Immature natural killer cell (primary cell): ENCODE measurements at regions not wholly inside any gene's neighbourhood (a gene's known extent, or its start where the extent isn't known, plus 50 kb on each side); places are given as distances from the start of the nearest gene placed in this dataset.

Source experiments
- DNase-seq, 3 donors: peaks; one replicate each; pipeline ENCODE4 v3.0.0; 2022; ENCODE audit warnings: mixed read lengths in 1 of 3
- H3K27ac Mint-ChIP-seq, 6 donors: one replicate each; pipeline ENCODE4 v1.8.0; 2020; ENCODE audit warnings: mixed read lengths in 6 of 6, mild to moderate bottlenecking in 5 of 6, inconsistent platforms in 4 of 6, moderate library complexity in 3 of 6
- H3K27me3 Mint-ChIP-seq, 3 donors: one replicate each; pipeline ENCODE4 v1.8.0; 2020 to 2021; ENCODE audit warnings: low read depth in 3 of 3, mild to moderate bottlenecking in 3 of 3, mixed read lengths in 3 of 3, moderate library complexity in 3 of 3, inconsistent platforms in 1 of 3
- H3K36me3 Mint-ChIP-seq, 3 donors: one replicate each; pipeline ENCODE4 v1.8.0; 2020; ENCODE audit warnings: mixed read lengths in 3 of 3, inconsistent platforms in 2 of 3, mild to moderate bottlenecking in 2 of 3
- H3K4me1 Mint-ChIP-seq, 2 donors: one replicate each; pipeline ENCODE4 v1.8.0; 2020; ENCODE audit warnings: inconsistent platforms in 2 of 2, mild to moderate bottlenecking in 2 of 2, mixed read lengths in 2 of 2, moderate library complexity in 1 of 2
- H3K4me3 Mint-ChIP-seq, 5 donors: one replicate each; pipeline ENCODE4 v1.8.0; 2020; ENCODE audit warnings: mild to moderate bottlenecking in 5 of 5, mixed read lengths in 5 of 5, inconsistent platforms in 3 of 5, moderate library complexity in 3 of 5
- H3K9me3 Mint-ChIP-seq, 6 donors: one replicate each; pipeline ENCODE4 v1.8.0; 2020; ENCODE audit warnings: mild to moderate bottlenecking in 6 of 6, mixed read lengths in 6 of 6, inconsistent platforms in 4 of 6, moderate library complexity in 3 of 6

DNA sequence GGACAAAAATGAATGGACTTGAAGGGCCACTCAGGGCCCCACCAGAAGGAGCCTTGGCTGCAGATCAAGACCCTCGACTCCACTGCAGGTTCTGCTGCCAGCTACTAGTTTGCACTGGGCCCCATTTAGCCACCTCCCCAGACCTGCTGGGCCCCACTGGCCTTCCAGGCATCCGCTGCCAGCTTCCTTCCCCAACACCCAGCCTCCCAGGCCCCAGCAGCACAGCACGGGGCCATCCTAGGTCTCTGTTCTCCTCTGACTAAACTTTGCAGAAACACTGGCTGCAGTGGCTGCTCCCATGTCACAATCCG, 277.4 kb upstream of the KLF14 start:
- Mint-ChIP-seq H3K4me1 (peaks cover 82 to 95% of the 10 kb centered on the region in 2 donors), H3K9me3 (no peaks in the 10 kb centered on the region), H3K4me3 (peak overlapping the region; percentile 19 to 88 (median 50)), H3K27me3 (peaks cover 7 to 10% (median 7%) of the 10 kb centered on the region in 3 donors), H3K36me3 (no peaks in the 10 kb centered on the region), H3K27ac (peak overlapping the region in 4 of 6 donors; percentile 4 to 89 (median 46))
- no peak for DNase-seq

DNA sequence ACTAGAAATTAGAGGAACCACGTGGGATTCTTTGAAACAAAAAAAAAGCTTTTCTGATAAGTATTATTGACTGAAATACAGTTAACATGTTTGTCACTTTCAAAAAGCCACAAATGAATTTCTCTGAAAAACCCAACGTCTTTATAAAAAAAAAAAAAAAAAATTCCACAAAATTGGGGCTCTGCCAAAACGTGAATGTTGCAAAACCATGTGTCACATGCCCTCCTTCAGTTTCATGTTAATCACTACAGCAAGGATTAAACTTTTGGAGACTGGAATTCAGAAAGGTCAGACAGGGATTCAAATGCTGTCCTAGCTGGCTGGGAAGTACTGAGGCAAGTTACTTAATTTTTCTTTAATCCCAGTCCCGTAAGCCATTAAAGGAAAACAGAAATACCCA, 278.0 kb upstream of the KLF14 start:
- Mint-ChIP-seq H3K4me3 (peak overlapping the region; percentile 33 to 88 (median 64)), H3K27me3 (peaks cover 7 to 10% (median 7%) of the 10 kb centered on the region in 3 donors), H3K4me1 (peaks cover 78 to 91% of the 10 kb centered on the region in 2 donors), H3K27ac (peak overlapping the region in 4 of 6 donors; percentile 41 to 89 (median 46)), H3K9me3 (no peaks in the 10 kb centered on the region), H3K36me3 (no peaks in the 10 kb centered on the region)
- peak in 2 of 3 donors; percentile 23 to 52 for DNase-seq

DNA sequence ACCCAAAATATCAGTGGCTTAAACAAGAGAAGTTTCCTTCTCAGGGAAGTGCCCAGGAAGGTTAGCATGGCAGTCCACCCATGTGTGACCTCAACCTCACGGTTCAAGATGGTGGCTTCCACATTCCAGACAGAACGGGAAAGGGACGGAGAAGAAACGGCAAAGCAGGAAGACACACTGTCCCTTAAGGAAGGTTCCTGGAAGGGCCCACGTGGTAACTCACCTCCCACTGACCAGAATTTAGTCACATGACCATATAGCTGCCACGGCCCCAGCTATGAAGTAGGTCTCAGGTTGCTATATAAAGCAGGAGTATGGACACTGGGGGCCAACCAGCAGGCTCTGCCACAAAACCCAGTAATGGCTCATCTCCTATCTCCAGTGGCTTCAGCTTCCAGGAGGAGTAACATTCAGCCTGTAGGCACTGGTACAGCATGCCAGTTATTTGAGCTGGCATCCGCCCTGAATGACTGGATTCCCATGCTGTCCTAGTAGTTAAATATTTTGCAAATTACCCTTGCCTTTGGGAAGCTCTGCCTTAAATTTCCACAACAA, 278.5 kb upstream of the KLF14 start:
- Mint-ChIP-seq H3K4me3 (peak overlapping the region; percentile 33 to 88 (median 64)), H3K9me3 (no peaks in the 10 kb centered on the region), H3K27ac (peak overlapping the region in 4 of 6 donors; percentile 41 to 89 (median 61)), H3K4me1 (peaks cover 74 to 90% of the 10 kb centered on the region in 2 donors), H3K36me3 (peaks cover 0 to 3% (median 3%) of the 10 kb centered on the region in 3 donors), H3K27me3 (peaks cover 5 to 10% (median 5%) of the 10 kb centered on the region in 3 donors)
- DNase-seq: no peak

DNA sequence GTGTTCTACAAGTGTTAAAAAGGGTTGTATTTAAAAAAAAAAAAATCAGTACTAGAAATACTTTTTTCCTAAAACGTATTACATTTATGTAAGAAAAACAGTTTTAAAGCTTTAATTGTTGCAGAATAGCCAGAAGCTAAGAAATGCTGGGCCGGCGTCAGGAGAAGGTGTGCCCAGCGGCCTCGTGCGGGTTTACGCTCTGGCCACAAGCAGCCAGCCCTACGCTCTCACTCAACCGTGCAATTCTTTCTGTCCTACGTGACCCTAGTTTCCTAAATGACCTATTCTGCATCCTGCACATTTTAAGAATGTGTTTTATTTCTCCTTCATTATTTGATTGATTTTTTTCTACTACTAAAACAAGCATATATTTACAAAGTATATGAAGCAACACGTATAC, 279.7 kb upstream of the KLF14 start:
- peak overlapping the region; percentile 42 to 88 (median 60) for H3K4me3 Mint-ChIP-seq
- H3K36me3 Mint-ChIP-seq: peaks cover 0 to 3% (median 3%) of the 10 kb centered on the region in 3 donors
- no peak for DNase-seq
- peaks cover 4 to 12% (median 7%) of the 10 kb centered on the region in 3 donors for H3K27me3 Mint-ChIP-seq
- peak overlapping the region in 5 of 6 donors; percentile 41 to 89 (median 67) for H3K27ac Mint-ChIP-seq
- H3K9me3 Mint-ChIP-seq: no peaks in the 10 kb centered on the region
- peaks cover 80 to 93% of the 10 kb centered on the region in 2 donors for H3K4me1 Mint-ChIP-seq

DNA sequence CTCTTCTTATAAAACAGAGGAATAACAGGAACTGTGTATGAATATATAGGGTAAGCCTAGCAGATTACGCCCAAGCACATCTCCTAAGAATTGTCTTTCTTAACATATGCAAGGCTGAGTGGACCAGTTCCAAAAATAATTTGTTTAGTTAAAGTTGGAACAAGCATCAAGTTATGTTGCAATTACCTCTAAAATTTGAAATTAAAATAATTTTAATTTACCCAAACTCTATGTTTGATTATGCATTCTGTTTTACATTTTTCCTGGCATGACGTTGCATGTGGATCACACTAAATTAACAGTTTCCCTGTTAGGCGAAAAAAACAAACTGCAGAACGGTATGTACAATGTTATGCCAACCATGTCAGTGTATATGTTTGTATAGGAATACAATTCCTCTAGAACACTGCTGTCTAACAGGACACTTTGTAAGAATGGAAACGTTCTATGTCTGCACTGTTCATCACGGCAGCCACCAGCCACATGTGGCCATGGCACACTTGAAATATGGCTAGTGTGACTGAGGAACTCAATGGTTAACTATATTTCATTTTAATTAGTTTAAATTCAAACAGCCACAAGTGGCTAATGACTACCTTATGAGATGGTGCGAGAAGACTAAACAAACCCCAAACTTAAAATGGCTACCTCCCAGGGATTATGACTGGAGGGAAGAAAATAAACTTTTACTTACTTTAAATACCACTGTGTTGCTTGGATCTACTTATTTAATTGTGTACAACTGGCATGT, 281.1 kb upstream of the KLF14 start:
- Mint-ChIP-seq H3K4me1 (peaks cover 81 to 93% of the 10 kb centered on the region in 2 donors), H3K9me3 (no peaks in the 10 kb centered on the region), H3K27ac (peak overlapping the region in 2 of 6 donors; percentile 28 to 29), H3K4me3 (peak overlapping the region in 1 of 5 donors; percentile 34), H3K36me3 (peaks cover 0 to 3% (median 3%) of the 10 kb centered on the region in 3 donors), H3K27me3 (peaks cover 4 to 12% (median 7%) of the 10 kb centered on the region in 3 donors)
- no peak for DNase-seq

DNA sequence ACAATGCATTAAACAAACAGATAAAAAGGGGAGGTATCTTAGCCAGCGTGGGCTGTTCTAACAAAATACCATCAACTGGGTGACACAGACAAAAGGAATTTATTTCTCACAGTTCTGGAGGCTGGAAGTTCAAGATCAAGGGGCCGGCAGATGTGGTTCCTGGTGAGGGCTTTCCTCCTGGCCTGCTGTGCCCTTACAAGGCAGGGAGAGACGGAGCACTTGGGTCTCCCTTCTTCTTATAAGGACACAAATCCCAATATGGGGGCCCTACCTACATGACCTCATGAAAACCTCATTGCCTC, 281.6 kb upstream of the KLF14 start:
- Mint-ChIP-seq H3K36me3 (peaks cover 0 to 3% (median 3%) of the 10 kb centered on the region in 3 donors), H3K27me3 (peaks cover 4 to 12% (median 7%) of the 10 kb centered on the region in 3 donors), H3K9me3 (no peaks in the 10 kb centered on the region), H3K27ac (peak overlapping the region in 1 of 6 donors; percentile 29), H3K4me3 (no peak overlapping the region), H3K4me1 (peaks cover 81 to 93% of the 10 kb centered on the region in 2 donors)
- no peak for DNase-seq

DNA sequence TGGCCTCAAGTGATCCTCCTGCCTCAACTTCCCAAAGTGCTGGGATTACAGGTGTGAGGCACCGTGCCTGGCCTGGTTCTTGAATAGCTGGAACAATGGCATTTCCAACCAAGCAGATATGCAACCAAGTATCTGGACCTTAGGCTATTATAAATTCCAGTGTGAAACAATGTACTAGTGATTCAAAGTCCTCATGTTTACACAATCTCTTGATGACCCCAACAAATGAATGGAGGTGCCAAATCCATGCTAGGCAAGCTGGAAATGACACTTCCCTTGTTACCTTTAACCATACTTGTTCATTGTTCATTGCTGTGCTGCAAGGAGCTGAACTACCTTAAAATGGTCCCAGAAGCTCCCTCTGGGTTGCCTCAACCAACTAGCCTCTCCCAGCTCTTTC, 282.2 kb upstream of the KLF14 start:
- peak overlapping the region in 2 of 6 donors; percentile 25 to 44 for H3K27ac Mint-ChIP-seq
- peaks cover 6 to 12% (median 7%) of the 10 kb centered on the region in 3 donors for H3K27me3 Mint-ChIP-seq
- no peak for DNase-seq
- peaks cover 80 to 93% of the 10 kb centered on the region in 2 donors for H3K4me1 Mint-ChIP-seq
- H3K4me3 Mint-ChIP-seq: no peak overlapping the region
- H3K9me3 Mint-ChIP-seq: no peaks in the 10 kb centered on the region
- peaks cover 0 to 3% (median 3%) of the 10 kb centered on the region in 3 donors for H3K36me3 Mint-ChIP-seq

DNA sequence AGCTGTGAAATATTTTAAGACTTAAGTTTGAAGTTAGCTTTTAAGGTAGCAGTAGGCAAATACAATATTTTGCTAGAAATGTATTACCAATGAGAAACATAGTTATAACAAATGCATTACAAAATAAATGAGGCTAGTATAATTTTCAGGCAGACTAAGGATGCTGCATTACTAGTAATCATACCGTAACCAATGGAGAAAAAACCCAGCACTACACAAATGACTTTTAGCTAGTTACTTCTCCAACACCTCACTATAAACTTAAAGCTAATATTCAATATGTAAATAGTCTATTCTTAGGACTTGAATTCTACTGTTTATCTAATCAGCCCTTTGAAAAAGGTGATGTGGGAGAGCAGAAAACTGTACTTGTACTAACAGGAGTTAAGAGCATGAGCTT, 285.3 kb upstream of the KLF14 start:
- DNase-seq: no peak
- peaks cover 2 to 7% (median 5%) of the 10 kb centered on the region in 3 donors for H3K27me3 Mint-ChIP-seq
- peak overlapping the region in 1 of 5 donors; percentile 30 for H3K4me3 Mint-ChIP-seq
- H3K27ac Mint-ChIP-seq: no peak overlapping the region
- peaks cover 72 to 90% of the 10 kb centered on the region in 2 donors for H3K4me1 Mint-ChIP-seq
- peaks cover 0 to 11% (median 3%) of the 10 kb centered on the region in 3 donors for H3K36me3 Mint-ChIP-seq
- H3K9me3 Mint-ChIP-seq: no peaks in the 10 kb centered on the region

DNA sequence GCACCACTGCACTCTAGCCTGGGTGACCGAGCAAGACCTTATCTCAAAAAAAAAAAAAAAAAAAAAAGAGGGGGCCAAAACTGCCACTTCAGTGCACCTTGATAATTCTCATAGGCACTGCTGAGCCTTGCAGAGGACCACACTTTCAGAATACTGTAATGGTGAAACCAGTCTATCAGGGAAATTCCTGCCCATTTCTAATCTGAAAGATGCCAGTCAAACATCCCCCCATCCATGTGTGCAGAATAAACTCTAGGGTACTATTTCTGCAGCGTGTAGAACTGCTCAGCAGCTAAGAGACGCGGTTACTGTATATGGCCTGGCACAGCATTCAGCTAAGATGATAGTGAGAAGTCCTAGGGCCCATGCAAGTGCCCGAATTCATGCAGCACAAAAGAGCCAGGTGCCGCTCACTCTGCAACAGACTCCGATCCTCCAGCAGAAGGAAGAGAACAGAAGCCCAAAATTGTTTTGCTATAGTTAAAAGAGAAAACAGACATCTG, 286.8 kb upstream of the KLF14 start:
- H3K4me1 Mint-ChIP-seq: peaks cover 70 to 91% of the 10 kb centered on the region in 2 donors

DNA sequence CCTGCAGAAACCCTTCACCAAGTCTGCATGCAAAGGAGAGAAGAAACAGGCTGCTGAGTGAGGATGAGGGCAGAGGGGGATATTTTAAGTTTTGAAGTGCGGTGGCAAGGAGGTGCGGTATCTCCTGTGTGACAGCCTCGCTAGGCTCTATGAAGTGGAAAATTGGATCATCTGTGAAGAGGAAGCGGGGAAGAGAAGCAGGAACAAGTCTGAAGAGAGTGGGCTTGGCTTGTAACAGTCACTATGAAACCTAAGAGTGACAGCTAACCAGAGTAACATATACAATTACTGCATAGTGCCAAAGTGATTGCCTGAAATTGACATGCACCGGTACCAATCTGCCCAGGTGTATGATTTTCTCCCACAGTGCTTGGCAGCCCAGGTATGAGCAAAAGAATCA, 287.5 kb upstream of the KLF14 start:
- no peak for DNase-seq
- peak overlapping the region in 3 of 6 donors; percentile 14 to 69 (median 29) for H3K27ac Mint-ChIP-seq
- H3K27me3 Mint-ChIP-seq: peaks cover 2 to 4% (median 2%) of the 10 kb centered on the region in 3 donors
- H3K36me3 Mint-ChIP-seq: peaks cover 0 to 11% (median 3%) of the 10 kb centered on the region in 3 donors
- H3K4me3 Mint-ChIP-seq: peak overlapping the region in 2 of 5 donors; percentile 17 to 65
- no peaks in the 10 kb centered on the region for H3K9me3 Mint-ChIP-seq
- H3K4me1 Mint-ChIP-seq: peaks cover 72 to 91% of the 10 kb centered on the region in 2 donors

More for the DNA sequence above, 286.8 kb upstream of the KLF14 start:
- Mint-ChIP-seq H3K27me3 (peaks cover 2 to 4% (median 2%) of the 10 kb centered on the region in 3 donors), H3K27ac (peak overlapping the region in 3 of 6 donors; percentile 14 to 69 (median 29)), H3K36me3 (peaks cover 0 to 11% (median 3%) of the 10 kb centered on the region in 3 donors), H3K9me3 (no peaks in the 10 kb centered on the region), H3K4me3 (peak overlapping the region in 1 of 5 donors; percentile 65)
- DNase-seq: no peak

DNA sequence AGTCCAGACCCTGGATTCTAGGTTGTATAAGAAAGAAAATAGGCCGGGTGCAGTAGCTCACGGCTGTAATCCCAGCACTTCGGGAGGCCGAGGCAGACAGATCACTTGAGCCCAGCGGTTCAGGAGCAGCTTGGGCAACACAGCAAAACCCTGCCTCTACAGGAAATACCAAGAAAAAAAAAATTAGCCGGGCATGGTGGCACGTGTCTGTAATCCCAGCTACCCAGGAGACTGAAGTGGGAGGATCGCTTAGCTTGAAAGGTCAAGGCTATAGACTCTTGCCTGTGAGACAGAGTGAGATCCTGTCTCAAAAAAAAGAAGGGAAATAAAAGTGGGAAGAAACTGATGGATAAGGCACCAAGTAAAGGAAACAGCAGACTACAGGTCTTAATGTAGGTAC, 287.9 kb upstream of the KLF14 start:
- H3K9me3 Mint-ChIP-seq: no peaks in the 10 kb centered on the region
- peaks cover 0 to 11% (median 3%) of the 10 kb centered on the region in 3 donors for H3K36me3 Mint-ChIP-seq
- H3K27me3 Mint-ChIP-seq: peaks cover 2 to 4% (median 2%) of the 10 kb centered on the region in 3 donors
- peak overlapping the region in 2 of 5 donors; percentile 17 to 65 for H3K4me3 Mint-ChIP-seq
- no peak for DNase-seq
- H3K27ac Mint-ChIP-seq: peak overlapping the region in 3 of 6 donors; percentile 29 to 69 (median 35)
- peaks cover 76 to 94% of the 10 kb centered on the region in 2 donors for H3K4me1 Mint-ChIP-seq

DNA sequence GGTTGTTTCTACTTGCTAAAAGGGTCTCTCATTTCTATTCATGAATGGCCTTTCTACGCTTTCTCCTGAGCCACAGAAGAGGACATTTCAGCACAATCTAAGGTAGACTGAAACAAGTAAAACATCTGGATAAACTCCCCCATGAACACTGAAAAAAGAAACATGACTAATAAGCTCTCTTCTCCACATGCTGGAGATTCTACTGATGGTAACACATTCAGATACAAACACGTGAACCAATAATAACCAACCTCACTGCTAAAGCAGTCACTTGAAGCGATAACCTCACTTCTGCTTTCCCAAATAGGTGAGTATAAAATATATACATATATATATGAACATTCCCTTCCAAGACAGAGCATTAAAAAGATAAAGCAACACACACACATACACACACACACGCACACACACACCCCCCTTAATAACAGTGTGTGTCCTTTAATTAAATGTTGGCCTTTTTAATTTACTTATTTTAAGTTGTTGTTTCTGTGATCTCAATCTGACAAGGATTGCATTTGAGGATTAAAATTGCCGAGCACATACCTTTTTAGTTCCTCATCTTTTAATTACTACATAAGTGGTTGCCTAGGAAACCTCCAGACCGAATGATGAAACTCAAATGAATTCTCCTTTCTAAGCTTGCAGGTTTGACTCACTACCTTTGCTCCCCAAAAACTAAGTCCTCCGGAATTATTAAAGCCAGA, 292.4 kb upstream of the KLF14 start:
- H3K27ac Mint-ChIP-seq: peak overlapping the region in 4 of 6 donors; percentile 10 to 78 (median 28)
- H3K9me3 Mint-ChIP-seq: no peaks in the 10 kb centered on the region
- peaks cover 80 to 96% of the 10 kb centered on the region in 2 donors for H3K4me1 Mint-ChIP-seq
- H3K4me3 Mint-ChIP-seq: peak overlapping the region in 1 of 5 donors; percentile 73
- DNase-seq: no peak
- peaks cover 0 to 8% (median 0%) of the 10 kb centered on the region in 3 donors for H3K36me3 Mint-ChIP-seq
- H3K27me3 Mint-ChIP-seq: peaks cover 4 to 12% (median 5%) of the 10 kb centered on the region in 3 donors

DNA sequence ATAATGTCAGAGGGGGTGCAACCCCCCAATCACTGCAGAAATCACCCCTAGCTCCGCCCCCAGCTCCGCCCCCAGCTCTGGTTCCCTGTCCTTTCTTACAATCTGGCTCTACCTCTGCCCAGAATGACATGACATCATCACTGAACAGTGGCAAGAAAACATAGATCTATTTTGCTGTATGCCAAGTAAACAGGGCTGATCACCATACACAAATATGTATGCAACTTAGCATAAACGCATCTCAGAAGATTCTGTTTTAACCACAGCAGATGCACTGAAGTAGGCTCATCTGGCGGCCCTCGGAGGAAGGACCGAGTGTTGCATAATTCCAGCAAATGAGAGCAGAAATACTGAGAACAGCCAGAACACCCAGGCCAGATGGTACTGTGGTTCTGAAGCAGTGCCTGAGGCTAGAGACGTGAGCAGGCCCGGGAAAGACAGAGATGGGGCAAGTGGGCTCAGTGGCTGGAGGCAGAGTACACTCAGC, 293.3 kb upstream of the KLF14 start:
- peaks cover 0 to 8% (median 0%) of the 10 kb centered on the region in 3 donors for H3K36me3 Mint-ChIP-seq
- peak overlapping the region in 5 of 6 donors; percentile 29 to 71 (median 55) for H3K27ac Mint-ChIP-seq
- peak overlapping the region in 4 of 5 donors; percentile 25 to 73 (median 36) for H3K4me3 Mint-ChIP-seq
- peak in 1 of 3 donors; percentile 25 for DNase-seq
- H3K9me3 Mint-ChIP-seq: no peaks in the 10 kb centered on the region
- H3K27me3 Mint-ChIP-seq: peaks cover 5 to 12% (median 7%) of the 10 kb centered on the region in 3 donors
- H3K4me1 Mint-ChIP-seq: peaks cover 82 to 96% of the 10 kb centered on the region in 2 donors
